ENCODE measurements at regions not wholly inside any gene's neighbourhood (a gene's known extent, or its start where the extent isn't known, plus 50 kb on each side); places are given as distances from the start of the nearest gene placed in this dataset.

GRCh38 chr15:88993662-88994061, 80.5 kb upstream of the MFGE8 start:
- Mint-ChIP-seq H3K4me3 (no peak overlapping the region), H3K27ac (no peak overlapping the region), H3K27me3 (peaks cover 9% of the 10 kb centered on the region), H3K36me3 (ENCODE audit: low read depth) (no peaks in the 10 kb centered on the region), H3K4me1 (ENCODE audit: low read depth) (no peaks in the 10 kb centered on the region), H3K9me3 (no peaks in the 10 kb centered on the region)
- intact Hi-C loops (cut with DNase I, micrococcal nuclease), result no loop called here
- Histone ChIP-seq H3K9me3 (ENCODE audit: control insufficient read depth in 1 of 2, insufficient read depth in 1 of 2, low read length in 2 of 2) (peaks cover 0 to 5% of the 10 kb centered on the region in 2 experiments), H3K4me3 (ENCODE audit: low read length) (no peak overlapping the region), H3K27ac (ENCODE audit: low read depth in 1 of 2, low read length in 2 of 2) (no peak overlapping the region), H3K4me1 (ENCODE audit: insufficient read depth, low read length) (no peaks in the 10 kb centered on the region), H3K27me3 (ENCODE audit: control insufficient read depth in 1 of 2, insufficient read depth in 2 of 2, low read length in 2 of 2) (no peaks in the 10 kb centered on the region), H3K36me3 (ENCODE audit: insufficient read depth, low read length) (no peaks in the 10 kb centered on the region)
- no peak for TF ChIP-seq CTCF (IDR thresholded peaks at IDR 0.05)
- DNase-seq (no peak), ATAC-seq (ENCODE audit: poor library complexity) (no peak)
- ChIA-PET CTCF (interaction anchor here (1.4 kb wide), 1 partner anchor 89 kb away, joined by 6 read pairs; no protein-coding TSS in a partner anchor), POLR2A (no interaction called here)

GRCh38 chr15:88994286-88994685, 81.1 kb upstream of the MFGE8 start:
- Histone ChIP-seq H3K27me3 (ENCODE audit: control insufficient read depth in 1 of 2, insufficient read depth in 2 of 2, low read length in 2 of 2) (no peaks in the 10 kb centered on the region), H3K4me1 (ENCODE audit: insufficient read depth, low read length) (no peaks in the 10 kb centered on the region), H3K27ac (ENCODE audit: low read depth in 1 of 2, low read length in 2 of 2) (no peak overlapping the region), H3K9me3 (ENCODE audit: control insufficient read depth in 1 of 2, insufficient read depth in 1 of 2, low read length in 2 of 2) (peaks cover 0 to 5% of the 10 kb centered on the region in 2 experiments), H3K4me3 (ENCODE audit: low read length) (no peak overlapping the region), H3K36me3 (ENCODE audit: insufficient read depth, low read length) (no peaks in the 10 kb centered on the region)
- H3K36me3 Mint-ChIP-seq (ENCODE audit: low read depth), result no peaks in the 10 kb centered on the region
- no peaks in the 10 kb centered on the region for H3K9me3 Mint-ChIP-seq
- peaks cover 9% of the 10 kb centered on the region for H3K27me3 Mint-ChIP-seq
- ChIA-PET POLR2A (no interaction called here), CTCF (interaction anchor here (1.4 kb wide), 1 partner anchor 90 kb away, joined by 6 read pairs; no protein-coding TSS in a partner anchor)
- H3K4me1 Mint-ChIP-seq (ENCODE audit: low read depth), result no peaks in the 10 kb centered on the region
- no peak overlapping the region for H3K27ac Mint-ChIP-seq
- no peak for TF ChIP-seq CTCF (IDR thresholded peaks at IDR 0.05)
- no peak for DNase-seq
- intact Hi-C loops (cut with DNase I, micrococcal nuclease), result no loop called here
- no peak for ATAC-seq (ENCODE audit: poor library complexity)
- H3K4me3 Mint-ChIP-seq, result no peak overlapping the region

GRCh38 chr15:88995449-88995848, 82.3 kb upstream of the MFGE8 start:
- no peak overlapping the region for H3K4me3 Mint-ChIP-seq
- H3K4me1 Mint-ChIP-seq (ENCODE audit: low read depth), result no peaks in the 10 kb centered on the region
- H3K4me1 ChIP-seq (ENCODE audit: insufficient read depth, low read length), result no peaks in the 10 kb centered on the region
- peaks cover 7% of the 10 kb centered on the region for H3K27me3 Mint-ChIP-seq
- H3K27me3 ChIP-seq (ENCODE audit: control insufficient read depth in 1 of 2, insufficient read depth in 2 of 2, low read length in 2 of 2), result no peaks in the 10 kb centered on the region
- intact Hi-C loops (cut with DNase I, micrococcal nuclease), result no loop called here
- no peaks in the 10 kb centered on the region for H3K36me3 ChIP-seq (ENCODE audit: insufficient read depth, low read length)
- no peak overlapping the region for H3K4me3 ChIP-seq (ENCODE audit: low read length)
- CTCF ChIA-PET, result no interaction called here
- ATAC-seq (ENCODE audit: poor library complexity) (no peak), DNase-seq (no peak)
- no peaks in the 10 kb centered on the region for H3K36me3 Mint-ChIP-seq (ENCODE audit: low read depth)
- POLR2A ChIA-PET, result no interaction called here
- H3K9me3 ChIP-seq (ENCODE audit: control insufficient read depth in 1 of 2, insufficient read depth in 1 of 2, low read length in 2 of 2), result peaks cover 0 to under 1% of the 10 kb centered on the region in 2 experiments
- H3K27ac ChIP-seq (ENCODE audit: low read depth in 1 of 2, low read length in 2 of 2), result no peak overlapping the region
- no peaks in the 10 kb centered on the region for H3K9me3 Mint-ChIP-seq
- no peak for TF ChIP-seq CTCF (IDR thresholded peaks at IDR 0.05)
- no peak overlapping the region for H3K27ac Mint-ChIP-seq
